ENCODE measurements at regions not wholly inside any gene's neighbourhood (a gene's known extent, or its start where the extent isn't known, plus 50 kb on each side); places are given as distances from the start of the nearest gene placed in this dataset.

GRCh38 chr6:51118792-51119191 lies 300.1 kb downstream of the TFAP2B start:
- no peak for TF ChIP-seq CHD1 (IDR thresholded peaks at IDR 0.05; ENCODE audit: low read depth, low read length)
- TF ChIP-seq, protein P1, sequence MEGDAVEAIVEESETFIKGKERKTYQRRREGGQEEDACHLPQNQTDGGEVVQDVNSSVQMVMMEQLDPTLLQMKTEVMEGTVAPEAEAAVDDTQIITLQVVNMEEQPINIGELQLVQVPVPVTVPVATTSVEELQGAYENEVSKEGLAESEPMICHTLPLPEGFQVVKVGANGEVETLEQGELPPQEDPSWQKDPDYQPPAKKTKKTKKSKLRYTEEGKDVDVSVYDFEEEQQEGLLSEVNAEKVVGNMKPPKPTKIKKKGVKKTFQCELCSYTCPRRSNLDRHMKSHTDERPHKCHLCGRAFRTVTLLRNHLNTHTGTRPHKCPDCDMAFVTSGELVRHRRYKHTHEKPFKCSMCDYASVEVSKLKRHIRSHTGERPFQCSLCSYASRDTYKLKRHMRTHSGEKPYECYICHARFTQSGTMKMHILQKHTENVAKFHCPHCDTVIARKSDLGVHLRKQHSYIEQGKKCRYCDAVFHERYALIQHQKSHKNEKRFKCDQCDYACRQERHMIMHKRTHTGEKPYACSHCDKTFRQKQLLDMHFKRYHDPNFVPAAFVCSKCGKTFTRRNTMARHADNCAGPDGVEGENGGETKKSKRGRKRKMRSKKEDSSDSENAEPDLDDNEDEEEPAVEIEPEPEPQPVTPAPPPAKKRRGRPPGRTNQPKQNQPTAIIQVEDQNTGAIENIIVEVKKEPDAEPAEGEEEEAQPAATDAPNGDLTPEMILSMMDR (IDR thresholded peaks at IDR 0.05 in 2 of 3, conservative IDR thresholded peaks at IDR 0.05 in 1 of 3; ENCODE audit: control insufficient read depth in 2 of 3, extremely low read depth in 1 of 3, insufficient read depth in 1 of 3, low read depth in 3 of 3, low read length in 3 of 3) = no peak
- TF ChIP-seq RB1 (IDR thresholded peaks at IDR 0.05; ENCODE audit: borderline replicate concordance) = no peak
- no peak for TF ChIP-seq NFYA (IDR thresholded peaks at IDR 0.05; ENCODE audit: borderline replicate concordance, low read depth, low read length)
- no peak for TF ChIP-seq BHLHE40 (IDR thresholded peaks at IDR 0.05; ENCODE audit: borderline replicate concordance in 1 of 2, low read depth in 2 of 2, low read length in 1 of 2)
- TF ChIP-seq TAF1 (IDR thresholded peaks at IDR 0.05; ENCODE audit: borderline replicate concordance, low read depth, low read length) = no peak
- TF ChIP-seq SMAD1 (IDR thresholded peaks at IDR 0.05; ENCODE audit: low read depth, partially characterized antibody) = no peak
- TF ChIP-seq MLLT1 (IDR thresholded peaks at IDR 0.05) = no peak
- no peak for TF ChIP-seq TARDBP (IDR thresholded peaks at IDR 0.05; ENCODE audit: borderline replicate concordance)
- TF ChIP-seq POLR2AphosphoS5 (IDR thresholded peaks at IDR 0.05; ENCODE audit: low read length) = no peak
- TF ChIP-seq CHD4 (IDR thresholded peaks at IDR 0.05) = no peak

Data from GM12878 (cell line).